Retinal pigment epithelial cell (primary cell): ENCODE measurements at regions not wholly inside any gene's neighbourhood (a gene's known extent, or its start where the extent isn't known, plus 50 kb on each side); places are given as distances from the start of the nearest gene placed in this dataset.

ENCODE experiments used
- DNase-seq: peaks from one replicate; pipeline ENCODE4 v3.0.0-alpha.2; 2010; ENCODE audit warnings: low read depth
- H3K4me3 ChIP-seq: 2 replicates; pipeline ENCODE4 v1.5.1; 2011; ENCODE audit warnings: mild to moderate bottlenecking, low read length, control low read depth, moderate library complexity
- TF ChIP-seq, protein P1 (sequence below): conservative IDR thresholded peaks from 2 replicates; pipeline ENCODE4 v1.5.1; 2011; ENCODE audit warnings: low read depth, low read length, control low read depth, inconsistent platforms

DNA sequence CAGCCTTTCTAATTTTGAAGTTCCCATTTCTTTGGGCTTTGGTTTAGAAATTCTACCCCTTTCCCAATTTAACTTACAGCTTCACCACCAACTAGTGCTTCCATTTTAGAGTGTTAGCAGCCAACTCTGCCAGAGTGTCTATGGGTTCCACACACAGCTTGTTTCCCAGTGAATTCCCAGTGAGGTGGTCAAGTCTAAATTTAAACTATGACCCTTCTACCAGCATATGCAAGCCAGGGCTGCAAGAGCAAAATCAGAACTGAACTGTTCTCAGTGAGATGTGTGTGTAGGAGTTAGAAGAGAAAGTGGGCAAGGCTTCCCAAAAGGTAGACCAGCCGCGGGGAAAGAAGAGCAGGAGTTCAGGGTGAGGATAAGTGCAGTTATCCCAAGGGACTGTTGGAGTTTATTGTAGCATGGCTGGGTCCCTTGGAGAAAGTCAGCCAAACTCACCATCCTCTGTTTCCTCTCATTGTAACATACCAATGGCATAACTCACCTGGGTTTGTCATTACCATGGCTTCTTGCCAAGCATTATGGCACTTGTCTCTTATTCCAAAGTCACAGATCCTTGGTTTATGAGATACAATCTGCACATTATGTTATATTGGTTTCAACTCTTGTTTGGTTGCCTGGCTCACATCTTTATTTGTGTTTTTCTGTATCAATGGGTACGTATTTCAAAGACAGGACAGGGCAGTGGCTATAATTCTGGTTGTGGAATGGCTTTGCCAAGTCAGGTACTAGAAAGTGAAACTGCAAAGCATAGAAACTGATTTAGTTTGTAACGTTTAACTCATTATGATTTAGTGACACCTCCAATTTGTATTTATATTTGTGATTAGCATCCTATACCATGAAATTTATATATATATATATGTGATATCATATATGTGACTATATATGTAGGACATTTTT is 130.2 kb upstream of the UMPS start:
- DNase-seq = no peak
- no peak overlapping the region for H3K4me3 ChIP-seq
- TF ChIP-seq, protein P1, sequence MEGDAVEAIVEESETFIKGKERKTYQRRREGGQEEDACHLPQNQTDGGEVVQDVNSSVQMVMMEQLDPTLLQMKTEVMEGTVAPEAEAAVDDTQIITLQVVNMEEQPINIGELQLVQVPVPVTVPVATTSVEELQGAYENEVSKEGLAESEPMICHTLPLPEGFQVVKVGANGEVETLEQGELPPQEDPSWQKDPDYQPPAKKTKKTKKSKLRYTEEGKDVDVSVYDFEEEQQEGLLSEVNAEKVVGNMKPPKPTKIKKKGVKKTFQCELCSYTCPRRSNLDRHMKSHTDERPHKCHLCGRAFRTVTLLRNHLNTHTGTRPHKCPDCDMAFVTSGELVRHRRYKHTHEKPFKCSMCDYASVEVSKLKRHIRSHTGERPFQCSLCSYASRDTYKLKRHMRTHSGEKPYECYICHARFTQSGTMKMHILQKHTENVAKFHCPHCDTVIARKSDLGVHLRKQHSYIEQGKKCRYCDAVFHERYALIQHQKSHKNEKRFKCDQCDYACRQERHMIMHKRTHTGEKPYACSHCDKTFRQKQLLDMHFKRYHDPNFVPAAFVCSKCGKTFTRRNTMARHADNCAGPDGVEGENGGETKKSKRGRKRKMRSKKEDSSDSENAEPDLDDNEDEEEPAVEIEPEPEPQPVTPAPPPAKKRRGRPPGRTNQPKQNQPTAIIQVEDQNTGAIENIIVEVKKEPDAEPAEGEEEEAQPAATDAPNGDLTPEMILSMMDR = no peak

DNA sequence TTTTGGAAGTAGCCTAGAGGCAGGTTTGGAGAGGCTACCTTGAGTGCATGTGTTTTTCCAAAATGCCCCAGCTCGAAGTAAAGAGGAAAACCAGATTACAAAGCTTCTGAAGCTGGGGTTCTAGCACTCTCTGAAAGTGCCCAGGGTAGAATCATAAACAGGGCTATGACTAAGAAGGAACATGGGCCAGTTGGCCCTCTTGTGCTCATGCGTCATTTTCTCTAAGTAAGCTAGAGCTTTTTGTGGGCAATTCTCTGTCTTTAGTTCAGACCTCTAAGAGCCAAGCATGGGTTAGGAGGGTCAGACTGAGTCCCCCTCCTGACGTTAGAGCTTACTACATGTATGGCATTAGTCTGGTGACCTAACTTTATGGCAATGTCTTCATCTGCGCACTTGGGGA is 129.5 kb upstream of the UMPS start:
- no peak for DNase-seq
- TF ChIP-seq, protein P1 = no peak
- no peak overlapping the region for H3K4me3 ChIP-seq

DNA sequence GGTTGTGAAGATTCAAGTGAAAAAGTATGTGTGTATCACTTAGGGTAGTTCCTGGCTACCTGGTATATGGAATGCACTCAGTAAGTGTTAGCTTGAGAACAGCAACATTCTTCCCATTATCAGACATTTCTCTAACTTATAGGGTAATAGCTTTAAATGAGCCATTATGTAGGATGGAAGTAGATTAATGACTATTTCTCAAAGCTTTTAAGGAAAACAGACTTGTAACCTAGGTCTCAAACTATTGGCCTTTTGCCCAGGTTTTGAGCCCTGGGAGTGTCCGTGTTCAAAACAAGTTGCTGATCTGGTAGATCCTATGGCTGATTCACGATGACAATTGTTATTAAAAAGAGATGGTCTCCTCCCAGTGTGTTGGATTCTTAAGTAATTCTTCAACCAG is 129.1 kb upstream of the UMPS start:
- DNase-seq = peak; percentile 77
- TF ChIP-seq, protein P1 = no peak
- no peak overlapping the region for H3K4me3 ChIP-seq

DNA sequence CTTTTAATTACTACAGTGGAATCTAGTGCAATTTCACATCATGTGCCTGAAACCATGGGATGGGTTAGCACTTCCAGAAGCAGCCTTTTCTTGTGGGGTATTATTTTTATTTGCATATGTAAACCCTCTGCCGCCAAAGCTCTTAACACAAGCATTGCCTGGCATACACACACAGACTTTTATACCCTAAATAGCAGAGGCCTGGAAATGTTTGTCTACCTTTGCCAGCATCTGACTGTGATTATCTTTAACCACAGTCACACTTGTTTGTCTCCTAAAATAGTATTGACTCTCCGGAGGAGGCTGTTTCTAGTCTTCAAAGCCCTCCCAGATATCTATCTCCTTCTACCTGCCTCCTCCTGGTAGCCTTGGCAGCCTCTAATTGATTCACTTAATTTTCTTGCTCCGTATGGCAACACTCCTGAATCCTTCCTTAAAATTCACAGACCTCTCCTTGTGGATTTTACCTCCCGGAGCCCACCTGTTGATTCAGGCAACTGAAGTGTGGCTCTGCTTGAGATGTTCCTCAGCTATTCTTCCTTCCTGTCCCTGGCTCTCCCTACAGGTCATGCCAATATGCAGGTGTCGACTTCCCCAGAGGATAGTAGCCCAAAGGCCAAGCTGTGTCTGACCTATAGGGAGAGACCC is 127.1 kb upstream of the UMPS start:
- DNase-seq = no peak
- TF ChIP-seq, protein P1 = no peak

DNA sequence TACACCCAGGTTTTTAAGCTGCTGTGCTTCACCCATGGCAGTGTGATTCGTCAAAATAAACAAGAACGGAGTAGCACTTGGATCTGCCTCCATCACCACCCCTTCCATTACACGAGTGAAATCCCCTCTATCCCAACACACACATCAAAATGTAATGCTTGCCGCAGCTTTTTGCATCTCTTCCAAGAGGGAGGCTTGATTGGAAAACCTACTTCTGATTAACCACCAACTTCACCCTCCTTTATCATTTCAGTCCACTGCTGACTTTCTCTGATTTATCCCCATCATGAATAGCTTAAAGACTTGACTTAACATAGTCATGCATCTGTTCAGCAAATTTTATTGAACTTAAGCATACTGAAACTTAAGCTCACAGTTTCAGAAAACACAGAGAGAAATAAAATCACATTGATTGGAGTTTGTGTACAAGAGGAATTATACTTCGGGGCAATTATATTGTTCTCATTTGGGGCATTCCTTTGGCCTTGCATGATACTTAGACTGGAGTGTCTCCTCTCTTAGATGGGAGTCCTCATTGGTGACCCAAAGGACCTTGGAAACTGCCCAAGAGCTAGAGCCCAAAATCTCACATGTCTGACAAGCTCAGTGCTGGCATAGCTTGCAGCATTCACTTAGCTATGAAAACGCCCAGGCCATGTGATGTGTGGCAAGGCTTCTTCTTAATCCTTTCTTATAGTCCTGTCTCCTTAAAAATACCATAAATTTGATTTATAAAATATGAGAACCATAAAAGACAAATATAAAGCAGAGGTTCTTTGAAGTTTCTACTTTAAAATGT is 124.3 kb upstream of the UMPS start:
- TF ChIP-seq, protein P1 = no peak
- H3K4me3 ChIP-seq = no peak overlapping the region
- DNase-seq = peak; percentile 68

More for the DNA sequence above, 127.1 kb upstream of the UMPS start:
- H3K4me3 ChIP-seq = no peak overlapping the region

DNA sequence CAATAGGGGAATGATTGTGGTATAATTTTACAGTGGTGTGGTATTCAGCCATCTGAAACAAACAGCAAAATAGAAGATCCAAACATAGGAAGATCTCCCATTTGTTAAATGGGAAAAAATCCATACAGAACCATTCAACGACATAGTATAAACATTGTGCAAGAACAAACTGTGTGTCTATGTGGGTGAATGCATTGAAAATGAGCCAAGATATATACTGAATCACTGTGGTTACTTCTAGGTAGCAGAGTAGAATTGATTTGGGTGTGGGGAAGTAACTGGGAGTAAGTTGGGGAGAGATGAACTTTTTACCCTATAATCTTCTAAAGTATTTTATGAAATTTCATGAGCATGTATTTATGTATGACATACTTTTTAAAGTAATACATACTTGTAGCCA is 123.1 kb upstream of the UMPS start:
- TF ChIP-seq, protein P1 = no peak
- peak; percentile 84 for DNase-seq
- H3K4me3 ChIP-seq = no peak overlapping the region
